ENCODE measurements at regions not wholly inside any gene's neighbourhood (a gene's known extent, or its start where the extent isn't known, plus 50 kb on each side); places are given as distances from the start of the nearest gene placed in this dataset.
A peak's percentile ranks its signal among the peaks of the same experiment; 100 is the strongest.

GRCh38 chr6:158913580-158913979, 86.4 kb downstream of the RSPH3 start:
- TF ChIP-seq, protein P1, sequence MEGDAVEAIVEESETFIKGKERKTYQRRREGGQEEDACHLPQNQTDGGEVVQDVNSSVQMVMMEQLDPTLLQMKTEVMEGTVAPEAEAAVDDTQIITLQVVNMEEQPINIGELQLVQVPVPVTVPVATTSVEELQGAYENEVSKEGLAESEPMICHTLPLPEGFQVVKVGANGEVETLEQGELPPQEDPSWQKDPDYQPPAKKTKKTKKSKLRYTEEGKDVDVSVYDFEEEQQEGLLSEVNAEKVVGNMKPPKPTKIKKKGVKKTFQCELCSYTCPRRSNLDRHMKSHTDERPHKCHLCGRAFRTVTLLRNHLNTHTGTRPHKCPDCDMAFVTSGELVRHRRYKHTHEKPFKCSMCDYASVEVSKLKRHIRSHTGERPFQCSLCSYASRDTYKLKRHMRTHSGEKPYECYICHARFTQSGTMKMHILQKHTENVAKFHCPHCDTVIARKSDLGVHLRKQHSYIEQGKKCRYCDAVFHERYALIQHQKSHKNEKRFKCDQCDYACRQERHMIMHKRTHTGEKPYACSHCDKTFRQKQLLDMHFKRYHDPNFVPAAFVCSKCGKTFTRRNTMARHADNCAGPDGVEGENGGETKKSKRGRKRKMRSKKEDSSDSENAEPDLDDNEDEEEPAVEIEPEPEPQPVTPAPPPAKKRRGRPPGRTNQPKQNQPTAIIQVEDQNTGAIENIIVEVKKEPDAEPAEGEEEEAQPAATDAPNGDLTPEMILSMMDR (IDR thresholded peaks at IDR 0.05; ENCODE audit: control extremely low read depth, extremely low read depth) = no peak
- no peak overlapping the region for H3K27ac ChIP-seq (ENCODE audit: low read depth in 1 of 2, low read length in 1 of 2)
- H3K36me3 ChIP-seq (ENCODE audit: control insufficient read depth in 4 of 4, insufficient read depth in 4 of 4, low read length in 4 of 4) = no peaks in the 10 kb centered on the region
- H3K9ac ChIP-seq (ENCODE audit: insufficient read depth in 1 of 2, low read length in 2 of 2) = no peak overlapping the region
- ATAC-seq (ENCODE audit: insufficient read depth, low FRiP score) = no peak
- WGBS, 2 donors = 87 to 89% methylated on average over 9 of the region's 9 CpGs
- H3K9me3 ChIP-seq (ENCODE audit: control insufficient read depth in 4 of 4, insufficient read depth in 3 of 4, low read length in 3 of 4) = no peaks in the 10 kb centered on the region
- peaks cover 0 to 18% (median 8%) of the 10 kb centered on the region in 5 donors for H3K4me1 ChIP-seq (ENCODE audit: control insufficient read depth in 5 of 5, insufficient read depth in 5 of 5, low read length in 5 of 5)
- DNase-seq = no peak
- no peaks in the 10 kb centered on the region for H3K27me3 ChIP-seq (ENCODE audit: control insufficient read depth in 3 of 3, insufficient read depth in 3 of 3, low read length in 2 of 3)
- no peak overlapping the region for H3K4me3 ChIP-seq

- DNase-seq = no peak
- Histone ChIP-seq H3K4me1 (ENCODE audit: control insufficient read depth in 5 of 5, insufficient read depth in 5 of 5, low read length in 5 of 5) (peaks cover 0 to 18% (median 6%) of the 10 kb centered on the region in 5 donors), H3K9me3 (ENCODE audit: control insufficient read depth in 4 of 4, insufficient read depth in 3 of 4, low read length in 3 of 4) (no peaks in the 10 kb centered on the region), H3K27me3 (ENCODE audit: control insufficient read depth in 3 of 3, insufficient read depth in 3 of 3, low read length in 2 of 3) (no peaks in the 10 kb centered on the region), H3K9ac (ENCODE audit: insufficient read depth in 1 of 2, low read length in 2 of 2) (no peak overlapping the region), H3K4me3 (no peak overlapping the region), H3K27ac (ENCODE audit: low read depth in 1 of 2, low read length in 1 of 2) (no peak overlapping the region), H3K36me3 (ENCODE audit: control insufficient read depth in 4 of 4, insufficient read depth in 4 of 4, low read length in 4 of 4) (no peaks in the 10 kb centered on the region)
- 94 to 98% methylated on average over 2 of the region's 2 CpGs for WGBS, 2 donors
- ATAC-seq (ENCODE audit: insufficient read depth, low FRiP score) = no peak
- TF ChIP-seq, protein P1 (IDR thresholded peaks at IDR 0.05; ENCODE audit: control extremely low read depth, extremely low read depth) = no peak
Observed at GRCh38 chr6:158912655-158913054, 87.3 kb downstream of the RSPH3 start.

DNA sequence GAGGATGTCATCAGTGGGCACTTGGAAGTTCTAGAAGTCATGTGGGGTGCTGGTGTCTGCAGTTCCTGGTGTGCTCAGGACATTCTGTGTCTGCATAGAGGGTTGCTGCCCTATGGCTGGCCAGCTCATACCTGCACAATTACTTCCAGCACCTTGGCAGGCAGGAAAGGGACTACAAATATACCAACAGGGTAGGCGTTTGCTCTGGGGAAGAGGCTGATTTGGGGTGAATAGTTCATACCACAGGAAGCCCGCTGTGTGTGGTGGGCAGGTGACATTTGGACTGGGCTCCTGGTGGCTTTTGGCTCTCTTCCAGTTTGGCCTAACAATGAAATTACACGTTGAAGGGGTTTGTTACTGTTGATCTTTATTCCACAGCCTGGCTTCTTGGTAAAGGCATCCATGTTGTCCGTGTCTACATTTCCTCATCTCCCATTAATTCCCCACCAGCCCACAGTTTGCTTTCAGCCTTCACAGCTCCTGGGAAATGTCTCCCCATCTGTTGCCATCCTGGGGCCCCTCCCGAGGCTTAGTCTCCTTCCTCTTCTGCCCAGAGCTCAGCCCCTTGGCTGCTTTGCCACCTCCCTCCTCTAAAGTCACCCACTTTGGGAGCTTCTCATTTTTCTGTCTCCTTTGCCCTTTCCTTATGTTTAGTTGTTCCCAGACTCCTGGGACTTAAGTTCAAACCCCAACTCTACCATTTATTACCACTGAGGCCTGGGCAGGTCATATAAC, 88.1 kb downstream of the RSPH3 start:
- H3K27ac ChIP-seq (ENCODE audit: low read depth in 1 of 2, low read length in 1 of 2) = no peak overlapping the region
- TF ChIP-seq, protein P1 (IDR thresholded peaks at IDR 0.05; ENCODE audit: control extremely low read depth, extremely low read depth) = no peak

More for the DNA sequence above, 88.1 kb downstream of the RSPH3 start:
- H3K9ac ChIP-seq (ENCODE audit: insufficient read depth in 1 of 2, low read length in 2 of 2) = no peak overlapping the region
- no peaks in the 10 kb centered on the region for H3K9me3 ChIP-seq (ENCODE audit: control insufficient read depth in 4 of 4, insufficient read depth in 3 of 4, low read length in 3 of 4)
- no peaks in the 10 kb centered on the region for H3K27me3 ChIP-seq (ENCODE audit: control insufficient read depth in 3 of 3, insufficient read depth in 3 of 3, low read length in 2 of 3)
- no peak for ATAC-seq (ENCODE audit: insufficient read depth, low FRiP score)
- peaks cover 0 to 17% (median 3%) of the 10 kb centered on the region in 5 donors for H3K4me1 ChIP-seq (ENCODE audit: control insufficient read depth in 5 of 5, insufficient read depth in 5 of 5, low read length in 5 of 5)
- H3K36me3 ChIP-seq (ENCODE audit: control insufficient read depth in 4 of 4, insufficient read depth in 4 of 4, low read length in 4 of 4) = no peaks in the 10 kb centered on the region
- DNase-seq = peak in 1 of 3 donors; percentile 11
- 36 to 48% methylated on average over 5 of the region's 5 CpGs for WGBS, 2 donors
- H3K4me3 ChIP-seq = no peak overlapping the region

All from lung (tissue), 11 donors.